HCT116 (cell line): ENCODE measurements at regions not wholly inside any gene's neighbourhood (a gene's known extent, or its start where the extent isn't known, plus 50 kb on each side); places are given as distances from the start of the nearest gene placed in this dataset.

Experiments used
- ATAC-seq: fragments of 200-7000 bp; cut with Tn5 transposase; 2 replicates; pipeline ENCODE4 v1.9.1; 2020; ENCODE audit warnings: mild to moderate bottlenecking, moderate library complexity
- BruUV-seq: library from RNA; stranded (reverse); fragments of 400-500 nt; replicated peaks from 2 replicates; lab custom pipeline; 2021; lab: Mats Ljungman, UMichigan
- CTCF ChIA-PET: fragments of 300-600 bp; sonication (Branson Sonifier 250); formaldehyde crosslinking; loops from one replicate; lab custom pipeline; 2021; ENCODE audit warnings: antibody characterized with exemption; lab: Charles Lee
- POLR2A ChIA-PET: fragments of 300-600, 350-600 bp; sonication (Branson Sonifier 250); formaldehyde crosslinking; loops from one replicate; lab custom pipeline; 2021; ENCODE audit warnings: antibody characterized with exemption; lab: Charles Lee
- RAD21 ChIA-PET, 2 experiments: fragments of 300-600 bp; sonication (Branson Sonifier 250); formaldehyde crosslinking; loops; one replicate each; lab custom pipeline; 2023; ENCODE audit warnings: low total read pairs in 2 of 2; ENCODE audit not compliant: uncharacterized antibody in 2 of 2, unreplicated experiment in 2 of 2, low non-redundant PET in 1 of 2; lab: Charles Lee
- DNase-seq: peaks from one replicate; pipeline ENCODE4 v3.0.0-alpha.2; 2010; ENCODE audit warnings: low read depth, low spot score
- H2AFZ ChIP-seq: fragments of 200-600 bp; shearing (Covaris generic), sonication (generic); 2 replicates; pipeline ENCODE4 v1.6.1; 2017; ENCODE audit warnings: low read depth, mixed run types, mixed read lengths, antibody characterized with exemption, low read length; ENCODE audit not compliant: poor library complexity, severe bottlenecking
- H3K27ac ChIP-seq: 2 replicates; pipeline ENCODE4 v1.5.1; 2012; ENCODE audit warnings: low read depth, low read length
- H3K27me3 ChIP-seq: fragments of 200-600 bp; sonication (generic); 2 replicates; pipeline ENCODE4 v1.6.1; 2016; ENCODE audit warnings: mixed run types, low read length, mixed read lengths; ENCODE audit not compliant: insufficient read depth
- H3K36me3 ChIP-seq, 2 experiments: fragments of 200-500 bp in 1 of 2; fragments of 200-600 bp in 1 of 2; sonication (Bioruptor generic) in 1 of 2; sonication (generic) in 1 of 2; 2 replicates each; pipeline versions ENCODE4 v1.5.1 to v1.6.1; 2014 to 2016; ENCODE audit warnings: low read length in 2 of 2, inconsistent platforms in 1 of 2, mixed read lengths in 1 of 2, mixed run types in 1 of 2; ENCODE audit not compliant: insufficient read depth in 2 of 2, control insufficient read depth in 1 of 2
- H3K4me1 ChIP-seq, 2 experiments: fragments of 200-600 bp in 1 of 2; sonication (generic) in 1 of 2; 2 replicates each; pipeline versions ENCODE4 v1.5.1 to v1.6.1; 2012 to 2017; ENCODE audit warnings: low read length in 2 of 2, inconsistent platforms in 1 of 2, mild to moderate bottlenecking in 1 of 2, mixed read lengths in 1 of 2, mixed run types in 1 of 2, moderate library complexity in 1 of 2; ENCODE audit not compliant: insufficient read depth in 2 of 2, control insufficient read depth in 1 of 2
- H3K4me2 ChIP-seq: fragments of 200-600 bp; sonication (generic); 2 replicates; pipeline ENCODE4 v1.6.1; 2017; ENCODE audit warnings: mixed run types, low read length, mixed read lengths
- H3K4me3 ChIP-seq, 2 experiments: fragments of 200-600 bp in 1 of 2; sonication (generic) in 1 of 2; replicated peaks in 1 of 2; 2 replicates each; pipeline ENCODE4 v1.5.1; 2011 to 2016; ENCODE audit warnings: low read length in 2 of 2, control low read depth in 1 of 2, low read depth in 1 of 2, mild to moderate bottlenecking in 1 of 2, mixed read lengths in 1 of 2, mixed run types in 1 of 2
- H3K79me2 ChIP-seq: fragments of 200-600 bp; sonication (generic); 2 replicates; pipeline ENCODE4 v1.6.1; 2017; ENCODE audit warnings: mild to moderate bottlenecking, mixed run types, low read length, moderate library complexity, mixed read lengths; ENCODE audit not compliant: insufficient read depth
- H3K9ac ChIP-seq: fragments of 200-600 bp; sonication (generic); 2 replicates; pipeline ENCODE4 v1.6.1; 2016; ENCODE audit warnings: low read length, mixed read lengths
- H3K9me2 ChIP-seq: fragments of 200-600 bp; sonication (generic), shearing (Covaris generic); 2 replicates; pipeline ENCODE4 v1.6.1; 2017; ENCODE audit warnings: mixed run types, mild to moderate bottlenecking, moderate library complexity; ENCODE audit not compliant: insufficient read depth
- H3K9me3 ChIP-seq, 2 experiments: fragments of 200-500 bp in 1 of 2; fragments of 200-600 bp in 1 of 2; sonication (Bioruptor generic) in 1 of 2; sonication (generic) in 1 of 2; 2 replicates each; pipeline ENCODE4 v1.6.1; 2014 to 2017; ENCODE audit warnings: low read length in 2 of 2, mixed read lengths in 2 of 2, inconsistent platforms in 1 of 2, low read depth in 1 of 2, mild to moderate bottlenecking in 1 of 2, mixed run types in 1 of 2, moderate library complexity in 1 of 2; ENCODE audit not compliant: control insufficient read depth in 1 of 2, insufficient read depth in 1 of 2
- H4K20me1 ChIP-seq: fragments of 200-600 bp; sonication (generic), shearing (Covaris generic); 2 replicates; pipeline ENCODE4 v1.6.1; 2017; ENCODE audit warnings: mixed run types, mild to moderate bottlenecking, moderate library complexity; ENCODE audit not compliant: insufficient read depth
- CEBPB ChIP-seq: IDR thresholded peaks from 2 replicates; pipeline ENCODE4 v1.6.1; 2012; ENCODE audit warnings: low read depth
- CTCF ChIP-seq, 3 experiments: fragments of 200-600 bp in 1 of 3; sonication (generic) in 1 of 3; IDR thresholded peaks in 2 of 3; conservative IDR thresholded peaks in 1 of 3; 2 replicates each; pipeline ENCODE4 v1.5.1; 2012 to 2017; ENCODE audit warnings: low read depth in 2 of 3, low read length in 2 of 3, antibody characterized with exemption in 1 of 3, borderline replicate concordance in 1 of 3, control low read depth in 1 of 3, mild to moderate bottlenecking in 1 of 3, mixed read lengths in 1 of 3, mixed run types in 1 of 3, moderate library complexity in 1 of 3; ENCODE audit not compliant: insufficient read depth in 1 of 3
- ZFX ChIP-seq: fragments of 450-650 bp; IDR thresholded peaks from 2 replicates; pipeline ENCODE4 v1.6.1; 2017
- intact Hi-C: fragments of 100-400 bp; cut with micrococcal nuclease; formaldehyde crosslinking; loops from 2 replicates; pipeline ENCODE4 v1.10.0; 2022
- TF ChIP-seq, protein P1 (sequence below): IDR thresholded peaks from 2 replicates; pipeline ENCODE4 v1.6.1; 2012
- TF ChIP-seq, protein P2 (sequence below): IDR thresholded peaks from 2 replicates; pipeline ENCODE4 v1.6.1; 2012; ENCODE audit warnings: low read depth

GRCh38 chr9:12958279-12958678 is 183.5 kb downstream of the LURAP1L start:
- ATAC-seq = no peak
- POLR2A ChIA-PET = no interaction called here
- H3K4me1 ChIP-seq = no peaks in the 10 kb centered on the region

More at GRCh38 chr9:12958279-12958678, 183.5 kb downstream of the LURAP1L start:
- Histone ChIP-seq H3K4me3 (no peak overlapping the region), H3K27me3 (no peaks in the 10 kb centered on the region), H4K20me1 (no peaks in the 10 kb centered on the region), H3K27ac (no peak overlapping the region), H3K9ac (no peak overlapping the region), H3K9me3 (peaks cover 0 to 4% of the 10 kb centered on the region in 2 experiments; a peak in 1 of 4 replicates), H3K4me2 (no peak overlapping the region), H3K36me3 (no peaks in the 10 kb centered on the region), H3K79me2 (no peaks in the 10 kb centered on the region), H2AFZ (no peak overlapping the region), H3K9me2 (no peaks in the 10 kb centered on the region)
- ChIA-PET CTCF (no interaction called here), RAD21 (no interaction called here)
- TF ChIP-seq ZFX = no peak
- no peak for TF ChIP-seq CTCF (IDR thresholded peaks at IDR 0.05 in 2 of 3, conservative IDR thresholded peaks at IDR 0.05 in 1 of 3; ENCODE audit: borderline replicate concordance in 1 of 3, insufficient read depth in 1 of 3, low read depth in 2 of 3, low read length in 2 of 3)
- TF ChIP-seq, protein P1, sequence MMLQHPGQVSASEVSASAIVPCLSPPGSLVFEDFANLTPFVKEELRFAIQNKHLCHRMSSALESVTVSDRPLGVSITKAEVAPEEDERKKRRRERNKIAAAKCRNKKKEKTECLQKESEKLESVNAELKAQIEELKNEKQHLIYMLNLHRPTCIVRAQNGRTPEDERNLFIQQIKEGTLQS = no peak
- TF ChIP-seq, protein P2, sequence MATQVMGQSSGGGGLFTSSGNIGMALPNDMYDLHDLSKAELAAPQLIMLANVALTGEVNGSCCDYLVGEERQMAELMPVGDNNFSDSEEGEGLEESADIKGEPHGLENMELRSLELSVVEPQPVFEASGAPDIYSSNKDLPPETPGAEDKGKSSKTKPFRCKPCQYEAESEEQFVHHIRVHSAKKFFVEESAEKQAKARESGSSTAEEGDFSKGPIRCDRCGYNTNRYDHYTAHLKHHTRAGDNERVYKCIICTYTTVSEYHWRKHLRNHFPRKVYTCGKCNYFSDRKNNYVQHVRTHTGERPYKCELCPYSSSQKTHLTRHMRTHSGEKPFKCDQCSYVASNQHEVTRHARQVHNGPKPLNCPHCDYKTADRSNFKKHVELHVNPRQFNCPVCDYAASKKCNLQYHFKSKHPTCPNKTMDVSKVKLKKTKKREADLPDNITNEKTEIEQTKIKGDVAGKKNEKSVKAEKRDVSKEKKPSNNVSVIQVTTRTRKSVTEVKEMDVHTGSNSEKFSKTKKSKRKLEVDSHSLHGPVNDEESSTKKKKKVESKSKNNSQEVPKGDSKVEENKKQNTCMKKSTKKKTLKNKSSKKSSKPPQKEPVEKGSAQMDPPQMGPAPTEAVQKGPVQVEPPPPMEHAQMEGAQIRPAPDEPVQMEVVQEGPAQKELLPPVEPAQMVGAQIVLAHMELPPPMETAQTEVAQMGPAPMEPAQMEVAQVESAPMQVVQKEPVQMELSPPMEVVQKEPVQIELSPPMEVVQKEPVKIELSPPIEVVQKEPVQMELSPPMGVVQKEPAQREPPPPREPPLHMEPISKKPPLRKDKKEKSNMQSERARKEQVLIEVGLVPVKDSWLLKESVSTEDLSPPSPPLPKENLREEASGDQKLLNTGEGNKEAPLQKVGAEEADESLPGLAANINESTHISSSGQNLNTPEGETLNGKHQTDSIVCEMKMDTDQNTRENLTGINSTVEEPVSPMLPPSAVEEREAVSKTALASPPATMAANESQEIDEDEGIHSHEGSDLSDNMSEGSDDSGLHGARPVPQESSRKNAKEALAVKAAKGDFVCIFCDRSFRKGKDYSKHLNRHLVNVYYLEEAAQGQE = no peak
- no peak for TF ChIP-seq CEBPB
- intact Hi-C loops = no loop called here
- DNase-seq = no peak
- BruUV-seq = no TSS peak
